Neuronal stem cell (in vitro differentiated cells): ENCODE measurements at regions not wholly inside any gene's neighbourhood (a gene's known extent, or its start where the extent isn't known, plus 50 kb on each side); places are given as distances from the start of the nearest gene placed in this dataset.

Experiments used
- DNase-seq: peaks from one replicate; pipeline ENCODE4 v3.0.0-alpha.2; 2013; ENCODE audit warnings: low spot score
- H2AFZ ChIP-seq: one replicate; pipeline ENCODE4 v1.6.1; 2013; ENCODE audit warnings: mild to moderate bottlenecking, low read length, inconsistent platforms
- H2AK5ac ChIP-seq: 2 replicates; pipeline ENCODE4 v1.6.1; 2013; ENCODE audit warnings: low read depth, mild to moderate bottlenecking, inconsistent platforms, low read length, moderate library complexity, mixed read lengths
- H2BK120ac ChIP-seq: 2 replicates; pipeline ENCODE4 v1.6.1; 2013; ENCODE audit warnings: low read depth, mild to moderate bottlenecking, inconsistent platforms, low read length, moderate library complexity, mixed read lengths
- H2BK12ac ChIP-seq: one replicate; pipeline ENCODE4 v1.6.1; 2013; ENCODE audit warnings: low read length, inconsistent platforms
- H2BK15ac ChIP-seq: 2 replicates; pipeline ENCODE4 v1.6.1; 2013; ENCODE audit warnings: mild to moderate bottlenecking, low read length, inconsistent platforms, mixed read lengths
- H2BK5ac ChIP-seq: one replicate; pipeline ENCODE4 v1.6.1; 2013; ENCODE audit warnings: inconsistent platforms, mild to moderate bottlenecking, low read length, moderate library complexity
- H3K14ac ChIP-seq: one replicate; pipeline ENCODE4 v1.6.1; 2013; ENCODE audit warnings: low read length, inconsistent platforms
- H3K18ac ChIP-seq: 2 replicates; pipeline ENCODE4 v1.6.1; 2013; ENCODE audit warnings: low read length, inconsistent platforms
- H3K23ac ChIP-seq: 2 replicates; pipeline ENCODE4 v1.6.1; 2013; ENCODE audit warnings: low read depth, mild to moderate bottlenecking, mixed read lengths, low read length, inconsistent platforms; ENCODE audit not compliant: poor library complexity
- H3K27ac ChIP-seq: replicated peaks from 3 replicates; pipeline ENCODE4 v1.5.1; 2013; ENCODE audit warnings: low read length, inconsistent platforms
- H3K27me3 ChIP-seq, 3 experiments: 2 replicates each; pipeline ENCODE4 v1.6.1; 2013; ENCODE audit warnings: low read length in 3 of 3, mild to moderate bottlenecking in 2 of 3, inconsistent platforms in 1 of 3, low read depth in 1 of 3, mixed read lengths in 1 of 3, moderate library complexity in 1 of 3; ENCODE audit not compliant: control insufficient read depth in 3 of 3, insufficient read depth in 3 of 3
- H3K36me3 ChIP-seq, 2 donors: replicated peaks in 1 of 2; 2 replicates each; pipeline ENCODE4 v1.6.1; 2013; ENCODE audit warnings: low read length in 2 of 2; ENCODE audit not compliant: control insufficient read depth in 2 of 2, insufficient read depth in 2 of 2
- H3K4ac ChIP-seq: 2 replicates; pipeline ENCODE4 v1.6.1; 2013; ENCODE audit warnings: inconsistent platforms, mild to moderate bottlenecking, low read length, moderate library complexity
- H3K4me1 ChIP-seq, 2 donors: 1 replicate in 1 of 2; 2 replicates in 1 of 2; pipeline ENCODE4 v1.6.1; 2013; ENCODE audit warnings: low read length in 2 of 2, low read depth in 1 of 2; ENCODE audit not compliant: control insufficient read depth in 2 of 2, insufficient read depth in 1 of 2
- H3K4me2 ChIP-seq: one replicate; pipeline ENCODE4 v1.6.1; 2013; ENCODE audit warnings: mild to moderate bottlenecking, low read length, inconsistent platforms; ENCODE audit not compliant: insufficient read depth, poor library complexity, severe bottlenecking
- H3K4me3 ChIP-seq, 2 donors: 2 replicates each; pipeline ENCODE4 v1.5.1; 2013; ENCODE audit warnings: low read length in 2 of 2, mild to moderate bottlenecking in 2 of 2, inconsistent platforms in 1 of 2, moderate library complexity in 1 of 2
- H3K79me1 ChIP-seq: one replicate; pipeline ENCODE4 v1.6.1; 2013; ENCODE audit warnings: low read depth, mild to moderate bottlenecking, inconsistent platforms, low read length, moderate library complexity
- H3K9ac ChIP-seq: one replicate; pipeline ENCODE4 v1.6.1; 2013; ENCODE audit warnings: mild to moderate bottlenecking, low read depth, low read length, inconsistent platforms; ENCODE audit not compliant: poor library complexity
- H3K9me3 ChIP-seq, 2 donors: replicated peaks in 1 of 2; 2 replicates each; pipeline versions ENCODE3 to v1.6.1; 2013; ENCODE audit warnings: low read length in 2 of 2, mild to moderate bottlenecking in 2 of 2, inconsistent platforms in 1 of 2, low read depth in 1 of 2, mixed read lengths in 1 of 2, moderate library complexity in 1 of 2; ENCODE audit not compliant: control insufficient read depth in 2 of 2, insufficient read depth in 1 of 2
- H4K8ac ChIP-seq: one replicate; pipeline ENCODE4 v1.6.1; 2013; ENCODE audit warnings: low read depth, mild to moderate bottlenecking, inconsistent platforms, low read length, moderate library complexity
- H4K91ac ChIP-seq: one replicate; pipeline ENCODE4 v1.6.1; 2013; ENCODE audit warnings: low read length, low read depth, mild to moderate bottlenecking, inconsistent platforms; ENCODE audit not compliant: poor library complexity
- WGBS, 2 donors: extraction: QIAGEN DNeasy Blood & Tissue Kit; methylation state at CpG; one replicate each; pipeline ENCODE4 v1.1.7; 2013; ENCODE audit warnings: missing lambda C conversion rate in 2 of 2, mixed read lengths in 1 of 2; ENCODE audit not compliant: insufficient read length in 2 of 2, insufficient replicate concordance in 1 of 2; ENCODE audit errors: extremely low coverage in 2 of 2; 5-methylcytosine and 5-hydroxymethylcytosine counted together

DNA sequence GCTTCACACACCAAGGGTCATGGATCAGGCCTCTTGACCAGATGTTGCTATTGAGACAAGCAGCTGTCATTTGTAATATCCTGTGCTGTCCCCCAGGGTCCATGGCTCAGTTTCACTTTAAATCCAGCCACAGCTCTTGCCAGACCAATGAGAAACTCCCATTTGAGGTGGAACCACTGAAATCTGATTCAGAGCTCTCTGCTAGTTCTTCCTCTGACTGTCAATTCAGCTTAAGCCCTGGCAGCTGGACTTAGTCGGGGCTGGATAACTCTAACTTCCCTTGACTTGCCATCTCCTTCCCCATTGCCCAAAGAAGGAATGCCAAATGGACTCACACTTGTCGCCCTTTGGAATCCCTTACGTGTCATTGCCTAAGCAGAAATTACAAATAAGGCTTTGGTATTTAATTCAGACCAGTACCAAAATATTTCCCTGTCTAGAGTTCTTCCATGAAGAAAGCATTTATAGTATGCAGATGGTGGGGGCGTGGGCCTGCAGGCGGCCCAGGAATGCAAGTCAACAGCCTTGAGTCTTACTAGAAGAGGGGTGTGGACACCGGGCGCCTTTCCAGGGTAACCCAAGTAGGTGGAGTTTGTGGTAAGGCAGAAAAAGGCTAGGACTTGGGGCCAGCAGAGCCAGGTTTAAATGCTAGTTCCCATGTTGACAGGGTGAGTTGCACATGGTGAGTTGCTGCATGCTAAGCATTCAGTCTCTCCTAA is 96.9 kb upstream of the TMPO start:
- no peak overlapping the region for H3K4ac ChIP-seq
- no peaks in the 10 kb centered on the region for H3K79me1 ChIP-seq
- no CpG with 5 or more reads among the region's 7 CpGs for WGBS, 2 donors
- H3K27ac ChIP-seq, result no peak overlapping the region
- peak overlapping the region; percentile 52 for H2AFZ ChIP-seq
- no peak overlapping the region for H3K18ac ChIP-seq
- H3K36me3 ChIP-seq, result no peaks in the 10 kb centered on the region
- no peaks in the 10 kb centered on the region for H3K9me3 ChIP-seq
- no peak overlapping the region for H2BK12ac ChIP-seq
- no peak overlapping the region for H3K4me3 ChIP-seq
- H4K8ac ChIP-seq, result no peak overlapping the region
- H3K14ac ChIP-seq, result no peak overlapping the region
- H3K4me1 ChIP-seq, result peaks cover 7 to 9% of the 10 kb centered on the region in 2 donors
- no peak overlapping the region for H3K23ac ChIP-seq
- H4K91ac ChIP-seq, result peak overlapping the region; percentile 73
- H3K27me3 ChIP-seq, result no peaks in the 10 kb centered on the region
- H2BK15ac ChIP-seq, result no peak overlapping the region
- H2AK5ac ChIP-seq, result no peak overlapping the region
- no peak overlapping the region for H2BK120ac ChIP-seq
- H3K4me2 ChIP-seq, result no peak overlapping the region
- H2BK5ac ChIP-seq, result no peak overlapping the region
- no peak overlapping the region for H3K9ac ChIP-seq
- no peak for DNase-seq

DNA sequence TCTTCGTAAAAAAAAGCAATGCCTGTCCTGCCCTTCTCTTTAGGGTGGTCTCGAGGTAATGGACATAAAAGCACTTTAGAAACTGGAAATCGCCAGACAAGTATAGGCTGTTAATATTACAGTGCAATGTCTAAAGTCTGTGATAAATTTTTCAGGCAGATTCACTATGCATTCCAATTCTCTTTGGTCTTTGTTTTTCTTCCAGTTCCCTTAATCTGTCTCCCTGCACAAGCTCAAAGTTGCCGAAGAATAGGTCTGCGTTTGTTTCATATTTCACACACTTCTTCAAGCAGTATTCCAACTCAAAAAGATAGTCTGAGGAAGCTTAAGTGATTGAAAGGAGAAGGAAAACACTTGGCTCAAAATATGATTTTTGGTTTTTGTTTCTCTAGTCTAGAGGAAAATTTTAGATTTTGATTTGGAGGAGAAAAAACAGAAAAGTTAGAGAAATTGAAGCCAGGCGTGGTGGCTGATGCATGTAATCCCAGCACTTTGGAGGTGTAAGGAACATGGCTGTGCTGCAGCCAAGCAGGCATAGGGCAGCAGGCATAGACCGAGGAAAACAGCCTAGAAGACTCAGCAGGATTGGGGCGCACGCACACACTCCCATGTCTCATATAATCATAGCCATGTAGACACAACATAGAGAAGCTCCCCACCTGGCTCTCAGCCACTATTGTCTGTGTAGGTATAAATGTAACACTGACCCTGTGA is 96.2 kb upstream of the TMPO start:
- no peak overlapping the region for H3K27ac ChIP-seq
- WGBS, 2 donors, result no CpG with 5 or more reads among the region's 9 CpGs
- no peak overlapping the region for H2BK120ac ChIP-seq

DNA sequence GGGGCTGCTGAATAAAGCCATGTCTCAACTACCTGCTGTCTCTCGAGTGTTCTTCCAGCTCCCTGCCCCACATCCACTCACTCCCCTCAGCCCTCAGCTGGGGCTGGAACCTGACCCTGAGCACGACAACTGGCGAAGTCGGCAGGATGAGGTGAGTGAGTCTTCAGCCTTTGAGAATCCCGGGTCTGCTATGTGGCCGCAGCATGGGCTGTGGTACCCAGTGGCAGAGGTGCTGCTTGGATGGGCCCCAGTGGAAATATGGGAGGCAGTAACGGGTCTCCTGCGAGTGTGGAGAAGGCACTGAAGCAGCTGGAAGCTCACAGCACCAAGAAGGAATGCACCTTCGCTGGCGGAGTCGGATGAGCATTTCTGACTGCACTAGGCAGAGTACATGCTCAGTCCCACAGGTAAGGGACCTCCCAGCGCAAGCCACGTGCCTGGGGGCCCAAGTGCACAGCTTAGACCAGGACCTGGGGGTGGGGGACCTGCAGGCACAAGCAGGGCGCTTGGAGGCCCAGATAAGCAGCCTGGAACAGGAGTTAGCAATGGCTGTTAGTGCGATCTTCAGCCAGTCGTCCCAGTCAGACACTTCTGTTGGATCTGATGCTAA is 95.5 kb upstream of the TMPO start:
- Histone ChIP-seq H3K14ac (no peak overlapping the region), H2BK15ac (peak overlapping the region; percentile 30), H2BK5ac (no peak overlapping the region), H3K9ac (no peak overlapping the region), H3K4ac (no peak overlapping the region), H3K4me3 (no peak overlapping the region), H3K27ac (no peak overlapping the region), H3K36me3 (no peaks in the 10 kb centered on the region), H4K91ac (no peak overlapping the region), H2BK120ac (no peak overlapping the region), H2AFZ (no peak overlapping the region), H3K4me2 (no peak overlapping the region), H3K9me3 (no peaks in the 10 kb centered on the region), H3K79me1 (no peaks in the 10 kb centered on the region), H2BK12ac (no peak overlapping the region), H3K27me3 (no peaks in the 10 kb centered on the region), H3K4me1 (peaks cover 7 to 9% of the 10 kb centered on the region in 2 donors), H3K18ac (peak overlapping the region; percentile 84), H2AK5ac (peak overlapping the region; percentile 53), H4K8ac (no peak overlapping the region), H3K23ac (no peak overlapping the region)
- WGBS, 2 donors, result no CpG with 5 or more reads among the region's 16 CpGs
- no peak for DNase-seq

More for the DNA sequence above, 96.2 kb upstream of the TMPO start:
- Histone ChIP-seq H3K4me1 (peaks cover 7 to 9% of the 10 kb centered on the region in 2 donors), H3K9ac (no peak overlapping the region), H2BK12ac (no peak overlapping the region), H3K14ac (no peak overlapping the region), H3K9me3 (no peaks in the 10 kb centered on the region), H4K8ac (no peak overlapping the region), H3K4ac (no peak overlapping the region), H2BK5ac (no peak overlapping the region), H3K4me3 (no peak overlapping the region), H3K18ac (no peak overlapping the region), H2AFZ (peak overlapping the region; percentile 52), H2BK15ac (no peak overlapping the region), H3K36me3 (no peaks in the 10 kb centered on the region), H3K4me2 (no peak overlapping the region), H3K23ac (no peak overlapping the region), H3K79me1 (no peaks in the 10 kb centered on the region), H3K27me3 (no peaks in the 10 kb centered on the region), H4K91ac (peak overlapping the region; percentile 73), H2AK5ac (no peak overlapping the region)
- DNase-seq, result no peak

DNA sequence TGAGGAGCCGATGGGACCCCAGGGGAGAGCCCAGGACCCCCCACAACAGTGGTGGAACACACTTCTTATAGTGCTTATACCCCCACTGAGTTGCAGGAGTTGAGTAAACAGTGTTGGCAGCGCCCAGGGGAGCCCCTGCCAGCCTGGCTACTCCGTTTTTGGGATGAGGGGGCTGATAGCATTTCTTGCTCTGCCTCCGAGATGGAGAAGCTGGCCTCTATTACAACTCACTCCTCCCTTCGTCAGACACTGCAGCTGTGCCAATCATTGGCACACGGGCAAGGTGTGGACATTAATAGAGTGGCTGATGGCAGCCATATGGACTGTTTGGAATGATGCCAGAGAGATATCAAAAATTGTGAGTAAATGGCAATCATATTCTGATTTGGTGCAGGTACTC is 94.9 kb upstream of the TMPO start:
- Histone ChIP-seq H3K9me3 (no peaks in the 10 kb centered on the region), H2BK5ac (no peak overlapping the region), H2BK120ac (no peak overlapping the region), H2AK5ac (no peak overlapping the region), H2BK15ac (peak overlapping the region; percentile 30), H2AFZ (no peak overlapping the region), H3K4me1 (peaks cover 7 to 9% of the 10 kb centered on the region in 2 donors), H4K91ac (no peak overlapping the region), H3K36me3 (no peaks in the 10 kb centered on the region), H3K27me3 (no peaks in the 10 kb centered on the region), H3K18ac (peak overlapping the region; percentile 17), H3K27ac (no peak overlapping the region), H3K79me1 (no peaks in the 10 kb centered on the region), H3K9ac (no peak overlapping the region), H3K4ac (no peak overlapping the region), H3K23ac (no peak overlapping the region), H3K4me3 (no peak overlapping the region), H2BK12ac (no peak overlapping the region), H3K14ac (no peak overlapping the region), H3K4me2 (no peak overlapping the region), H4K8ac (no peak overlapping the region)
- DNase-seq, result no peak
- WGBS, 2 donors, result no CpG with 5 or more reads among the region's 6 CpGs
